Activated CD8-positive, alpha-beta T cell treated with anti-CD3 and anti-CD28 coated beads for 36 hours (primary cell): ENCODE measurements at regions not wholly inside any gene's neighbourhood (a gene's known extent, or its start where the extent isn't known, plus 50 kb on each side); places are given as distances from the start of the nearest gene placed in this dataset.
A peak's percentile ranks its signal among the peaks of the same experiment; 100 is the strongest.

ENCODE experiments used
- ATAC-seq: fragments of 200-7000 bp; cut with Tn5 transposase; one replicate; pipeline ENCODE4 v1.10.0; 2021; ENCODE audit warnings: mild to moderate bottlenecking, moderate library complexity
- CTCF ChIA-PET: fragments of 350-600 bp; sonication (Branson Sonifier 250); formaldehyde crosslinking; loops from one replicate; lab custom pipeline; 2021; ENCODE audit warnings: antibody characterized with exemption; lab: Charles Lee
- POLR2A ChIA-PET: fragments of 350-600 bp; sonication (Branson Sonifier 250); formaldehyde crosslinking; loops from one replicate; lab custom pipeline; 2021; ENCODE audit warnings: antibody characterized with exemption; lab: Charles Lee
- DNase-seq: peaks from one replicate; pipeline ENCODE4 v3.0.0-alpha.2; 2020
- H3K27ac Mint-ChIP-seq: one replicate; pipeline ENCODE4 v1.8.0; 2021; ENCODE audit warnings: mild to moderate bottlenecking, mixed read lengths
- H3K27me3 Mint-ChIP-seq: one replicate; pipeline ENCODE4 v1.8.0; 2021; ENCODE audit warnings: mixed read lengths
- H3K36me3 Mint-ChIP-seq: one replicate; pipeline ENCODE4 v1.8.0; 2021; ENCODE audit warnings: low read depth, mixed read lengths
- H3K4me1 Mint-ChIP-seq: one replicate; pipeline ENCODE4 v1.8.0; 2021; ENCODE audit warnings: low read depth, mixed read lengths
- H3K4me3 Mint-ChIP-seq: one replicate; pipeline ENCODE4 v1.8.0; 2021; ENCODE audit warnings: mild to moderate bottlenecking, moderate library complexity, mixed read lengths
- H3K9me3 Mint-ChIP-seq: one replicate; pipeline ENCODE4 v1.8.0; 2021; ENCODE audit warnings: mixed read lengths
- CTCF ChIP-seq: fragments of 200-600 bp; IDR thresholded peaks from one replicate; pipeline ENCODE4 v1.8.0; 2022; ENCODE audit warnings: antibody characterized with exemption, mild to moderate bottlenecking
- intact Hi-C: fragments of 100-400 bp; cut with micrococcal nuclease; formaldehyde crosslinking; loops from one replicate; pipeline ENCODE4 v1.10.0; 2022

DNA sequence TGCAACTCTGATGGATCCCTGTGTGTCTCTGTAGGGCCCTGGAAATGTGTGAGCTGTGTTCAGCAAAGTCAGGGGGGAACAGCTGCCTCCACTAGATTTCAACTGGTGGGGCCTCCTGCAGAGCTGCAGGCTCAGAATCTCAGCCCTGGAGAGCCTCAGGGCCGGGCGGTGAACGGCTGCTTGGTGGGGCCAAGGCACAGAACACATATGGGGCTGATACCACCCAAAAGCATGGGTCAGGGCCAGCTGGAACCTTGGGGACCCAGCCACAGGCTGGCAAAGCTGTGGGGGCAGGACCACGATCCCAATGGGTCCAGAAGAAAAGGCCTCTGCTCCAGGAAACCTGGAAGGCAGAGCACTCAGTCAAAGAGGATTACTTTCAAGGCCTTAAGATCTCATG, 878.5 kb downstream of the BCL11B start:
- ATAC-seq, result no peak
- CTCF ChIA-PET, result no interaction called here
- Mint-ChIP-seq H3K27me3 (no peaks in the 10 kb centered on the region), H3K4me3 (no peak overlapping the region), H3K27ac (no peak overlapping the region), H3K9me3 (peaks cover 3% of the 10 kb centered on the region), H3K36me3 (no peaks in the 10 kb centered on the region), H3K4me1 (no peaks in the 10 kb centered on the region)
- TF ChIP-seq CTCF, result no peak
- intact Hi-C loops, result no loop called here
- POLR2A ChIA-PET, result no interaction called here
- DNase-seq, result no peak

DNA sequence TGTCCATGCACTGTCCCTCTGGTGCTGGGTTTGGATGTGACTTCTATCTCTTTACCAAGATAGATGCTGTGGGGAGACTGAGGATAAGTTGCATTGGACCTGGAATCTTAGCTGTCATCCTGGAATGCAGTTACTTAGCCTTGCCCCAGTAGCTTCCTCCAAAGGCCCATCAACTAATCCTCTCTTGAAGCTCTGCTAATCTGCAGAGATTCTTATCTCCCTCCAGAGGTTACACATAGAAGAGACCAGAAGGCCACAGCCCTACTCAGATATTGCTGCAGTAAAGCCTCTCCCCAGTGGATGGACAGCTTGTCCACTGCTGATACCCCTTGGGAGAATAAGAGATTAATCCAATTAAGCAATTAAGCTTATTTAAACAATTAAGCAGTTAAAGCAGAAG, 867.2 kb downstream of the BCL11B start:
- Mint-ChIP-seq H3K27me3 (no peaks in the 10 kb centered on the region), H3K4me1 (peaks cover 16% of the 10 kb centered on the region), H3K36me3 (no peaks in the 10 kb centered on the region), H3K4me3 (no peak overlapping the region), H3K27ac (no peak overlapping the region), H3K9me3 (no peaks in the 10 kb centered on the region)
- intact Hi-C loops, result no loop called here
- ATAC-seq (no peak), DNase-seq (no peak)
- TF ChIP-seq CTCF, result no peak
- ChIA-PET CTCF (no interaction called here), POLR2A (no interaction called here)

DNA sequence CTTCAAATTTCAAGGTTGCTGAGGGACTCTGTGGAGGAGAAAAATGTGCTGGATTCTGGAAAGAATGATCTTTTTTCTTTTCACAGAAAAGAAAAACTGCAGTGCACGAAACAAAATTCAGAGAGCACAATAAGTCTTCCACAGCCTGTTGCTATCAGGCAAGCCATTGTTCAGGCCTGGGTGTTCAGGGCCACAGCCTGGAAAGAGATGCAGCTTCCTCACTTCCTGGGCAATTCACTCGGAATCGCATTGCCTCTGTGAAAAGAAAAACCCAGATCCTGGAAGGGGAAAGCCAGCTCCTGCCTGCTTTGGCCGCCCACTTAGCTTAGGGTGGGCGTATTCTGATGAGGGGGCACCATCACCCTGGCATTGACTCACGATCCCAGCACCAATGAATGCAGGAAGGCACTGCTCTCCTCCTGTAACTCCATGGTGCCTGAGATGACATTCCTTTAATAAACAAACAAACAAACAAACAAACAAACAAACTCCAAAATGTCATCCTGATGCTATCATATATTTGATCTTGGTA, 863.9 kb downstream of the BCL11B start:
- POLR2A ChIA-PET, result no interaction called here
- H3K4me3 Mint-ChIP-seq, result no peak overlapping the region
- peaks cover 20% of the 10 kb centered on the region for H3K4me1 Mint-ChIP-seq
- no peak for ATAC-seq
- no peak for TF ChIP-seq CTCF
- intact Hi-C loops, result no loop called here
- DNase-seq, result no peak
- CTCF ChIA-PET, result no interaction called here
- no peaks in the 10 kb centered on the region for H3K27me3 Mint-ChIP-seq
- no peak overlapping the region for H3K27ac Mint-ChIP-seq
- H3K36me3 Mint-ChIP-seq, result no peaks in the 10 kb centered on the region
- H3K9me3 Mint-ChIP-seq, result no peaks in the 10 kb centered on the region

DNA sequence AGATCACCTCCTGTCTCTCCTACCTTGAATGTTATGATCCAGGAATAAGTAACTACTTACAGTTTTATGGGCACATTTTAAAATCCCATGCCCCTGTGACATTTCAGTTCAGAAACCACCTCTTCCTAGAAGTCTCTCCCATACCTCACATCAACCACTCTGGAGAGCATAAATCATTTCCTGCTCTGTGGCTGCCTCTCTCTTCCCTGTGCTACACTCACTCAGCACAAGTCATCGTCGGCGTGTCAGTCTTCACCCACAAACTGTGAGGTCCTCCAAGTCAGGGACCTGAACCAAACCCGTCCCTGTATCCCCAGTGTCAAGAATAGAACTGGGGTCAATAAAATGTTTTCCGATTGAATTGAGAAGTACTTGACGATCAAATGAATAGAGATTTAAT, 863.3 kb downstream of the BCL11B start:
- H3K36me3 Mint-ChIP-seq, result no peaks in the 10 kb centered on the region
- no peaks in the 10 kb centered on the region for H3K9me3 Mint-ChIP-seq
- no peak for TF ChIP-seq CTCF
- intact Hi-C loops, result no loop called here
- H3K27me3 Mint-ChIP-seq, result no peaks in the 10 kb centered on the region
- H3K27ac Mint-ChIP-seq, result peak overlapping the region; percentile 66
- CTCF ChIA-PET, result no interaction called here
- no peak overlapping the region for H3K4me3 Mint-ChIP-seq
- ATAC-seq (peak; percentile 69), DNase-seq (peak; percentile 36)
- POLR2A ChIA-PET, result no interaction called here
- H3K4me1 Mint-ChIP-seq, result peaks cover 20% of the 10 kb centered on the region

GRCh38 chr14:98411154-98411553, 860.8 kb downstream of the BCL11B start:
- ChIA-PET CTCF (no interaction called here), POLR2A (no interaction called here)
- intact Hi-C loops, result no loop called here
- no peaks in the 10 kb centered on the region for H3K27me3 Mint-ChIP-seq
- H3K4me3 Mint-ChIP-seq, result no peak overlapping the region
- ATAC-seq (peak; percentile 27), DNase-seq (no peak)
- no peaks in the 10 kb centered on the region for H3K9me3 Mint-ChIP-seq
- H3K4me1 Mint-ChIP-seq, result peaks cover 12% of the 10 kb centered on the region
- TF ChIP-seq CTCF, result no peak
- no peak overlapping the region for H3K27ac Mint-ChIP-seq
- H3K36me3 Mint-ChIP-seq, result no peaks in the 10 kb centered on the region
